ENCODE measurements at regions not wholly inside any gene's neighbourhood (a gene's known extent, or its start where the extent isn't known, plus 50 kb on each side); places are given as distances from the start of the nearest gene placed in this dataset.

- Mint-ChIP-seq H3K9me3 (peaks cover 3% of the 10 kb centered on the region), H3K27ac (no peak overlapping the region), H3K4me3 (no peak overlapping the region), H3K27me3 (ENCODE audit: insufficient read depth, low read depth) (no peaks in the 10 kb centered on the region), H3K4me1 (no peaks in the 10 kb centered on the region), H3K36me3 (no peaks in the 10 kb centered on the region)
- TF ChIP-seq EZH2phosphoT487 (IDR thresholded peaks at IDR 0.05) (no peak), EZH2 (IDR thresholded peaks at IDR 0.05) (no peak), CTCF (IDR thresholded peaks at IDR 0.05) (no peak)
- Histone ChIP-seq H2AFZ (replicated peaks) (no peak overlapping the region), H4K20me1 (ENCODE audit: low read depth) (no peaks in the 10 kb centered on the region), H3K9me3 (ENCODE audit: low read depth) (no peaks in the 10 kb centered on the region), H3K36me3 (no peaks in the 10 kb centered on the region), H3K27ac (no peak overlapping the region), H3K4me3 (no peak overlapping the region), H3K27me3 (no peaks in the 10 kb centered on the region), H3K4me2 (no peak overlapping the region), H3K9ac (no peak overlapping the region), H3K79me2 (ENCODE audit: low read depth) (no peaks in the 10 kb centered on the region), H3K4me1 (no peaks in the 10 kb centered on the region), H3F3A (ENCODE audit: low read depth) (no peaks in the 10 kb centered on the region)
- no peak for DNase-seq (ENCODE audit: low spot score)
Measured at GRCh38 chr3:30473374-30474051, 132.9 kb upstream of the TGFBR2 start.

- Histone ChIP-seq H3K36me3 (no peaks in the 10 kb centered on the region), H3F3A (ENCODE audit: low read depth) (no peaks in the 10 kb centered on the region), H3K9ac (no peak overlapping the region), H3K4me1 (no peaks in the 10 kb centered on the region), H3K27ac (no peak overlapping the region), H3K4me2 (no peak overlapping the region), H3K27me3 (no peaks in the 10 kb centered on the region), H2AFZ (replicated peaks) (no peak overlapping the region), H4K20me1 (ENCODE audit: low read depth) (no peaks in the 10 kb centered on the region), H3K9me3 (ENCODE audit: low read depth) (no peaks in the 10 kb centered on the region), H3K4me3 (no peak overlapping the region), H3K79me2 (ENCODE audit: low read depth) (no peaks in the 10 kb centered on the region)
- TF ChIP-seq EZH2phosphoT487 (IDR thresholded peaks at IDR 0.05) (no peak), EZH2 (IDR thresholded peaks at IDR 0.05) (no peak), CTCF (IDR thresholded peaks at IDR 0.05) (no peak)
- Mint-ChIP-seq H3K4me3 (no peak overlapping the region), H3K36me3 (no peaks in the 10 kb centered on the region), H3K27ac (no peak overlapping the region), H3K9me3 (peaks cover 4% of the 10 kb centered on the region), H3K4me1 (no peaks in the 10 kb centered on the region), H3K27me3 (ENCODE audit: insufficient read depth, low read depth) (no peaks in the 10 kb centered on the region)
- DNase-seq (ENCODE audit: low spot score): no peak
Measured at GRCh38 chr3:30474371-30474770, 132.0 kb upstream of the TGFBR2 start.

- no peak overlapping the region for H3K9ac ChIP-seq
- H3K4me3 ChIP-seq: no peak overlapping the region
- H3K36me3 ChIP-seq: no peaks in the 10 kb centered on the region
- Mint-ChIP-seq H3K4me3 (no peak overlapping the region), H3K27me3 (ENCODE audit: insufficient read depth, low read depth) (no peaks in the 10 kb centered on the region), H3K9me3 (peaks cover 8% of the 10 kb centered on the region), H3K4me1 (no peaks in the 10 kb centered on the region), H3K36me3 (peaks cover 2% of the 10 kb centered on the region), H3K27ac (no peak overlapping the region)
- no peaks in the 10 kb centered on the region for H3K9me3 ChIP-seq (ENCODE audit: low read depth)
- DNase-seq (ENCODE audit: low spot score): no peak
- no peaks in the 10 kb centered on the region for H4K20me1 ChIP-seq (ENCODE audit: low read depth)
- H2AFZ ChIP-seq (replicated peaks): no peak overlapping the region
- TF ChIP-seq EZH2phosphoT487 (IDR thresholded peaks at IDR 0.05) (no peak), CTCF (IDR thresholded peaks at IDR 0.05) (no peak), EZH2 (IDR thresholded peaks at IDR 0.05) (no peak)
- no peaks in the 10 kb centered on the region for H3K79me2 ChIP-seq (ENCODE audit: low read depth)
- no peak overlapping the region for H3K4me2 ChIP-seq
- H3F3A ChIP-seq (ENCODE audit: low read depth): no peaks in the 10 kb centered on the region
- no peak overlapping the region for H3K27ac ChIP-seq
- H3K27me3 ChIP-seq: no peaks in the 10 kb centered on the region
- H3K4me1 ChIP-seq: no peaks in the 10 kb centered on the region
Measured at GRCh38 chr3:30475038-30475808, 131.2 kb upstream of the TGFBR2 start.

Data from neural progenitor cell (in vitro differentiated cells).